ENCODE measurements at regions not wholly inside any gene's neighbourhood (a gene's known extent, or its start where the extent isn't known, plus 50 kb on each side); places are given as distances from the start of the nearest gene placed in this dataset.

GRCh38 chr5:114250536-114250935, 111.3 kb upstream of the KCNN2 start:
- no peak for DNase-seq (ENCODE audit: low read depth)

GRCh38 chr5:114252226-114252625, 109.6 kb upstream of the KCNN2 start:
- DNase-seq (ENCODE audit: low read depth): no peak

- DNase-seq (ENCODE audit: low read depth): no peak
Observed at GRCh38 chr5:114255260-114255659, 106.6 kb upstream of the KCNN2 start.

GRCh38 chr5:114261989-114262388, 99.9 kb upstream of the KCNN2 start:
- DNase-seq (ENCODE audit: low read depth): no peak

DNA sequence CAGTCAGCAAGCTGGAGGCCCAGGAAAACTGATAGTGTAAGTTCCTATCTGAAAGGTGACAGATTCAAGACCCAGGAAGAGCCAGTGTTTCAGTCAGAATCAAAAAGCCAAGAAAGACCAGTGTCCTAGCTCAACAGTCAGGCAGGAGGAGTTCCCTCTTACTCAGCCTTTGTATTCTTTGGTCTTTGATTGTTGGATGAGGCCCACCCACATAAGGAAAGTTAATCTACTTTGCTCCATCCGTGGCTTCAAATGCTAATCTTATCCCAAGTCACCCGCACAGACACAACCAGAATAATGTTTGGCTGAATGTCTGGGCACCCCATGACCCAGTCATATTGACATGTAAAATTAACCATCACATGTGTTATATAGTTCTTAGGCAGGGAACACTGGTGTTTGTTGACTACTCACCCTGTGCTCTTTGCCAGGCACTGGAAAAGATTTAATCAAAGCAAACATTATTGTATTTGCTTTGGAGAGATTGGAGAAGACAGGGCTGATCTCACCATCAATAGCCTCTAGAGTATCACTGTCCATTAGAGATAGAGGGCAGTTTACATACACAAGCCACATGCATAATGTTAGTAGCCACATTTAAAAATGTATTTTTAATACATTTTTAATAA, 96.3 kb upstream of the KCNN2 start:
- DNase-seq (ENCODE audit: low read depth): no peak

DNA sequence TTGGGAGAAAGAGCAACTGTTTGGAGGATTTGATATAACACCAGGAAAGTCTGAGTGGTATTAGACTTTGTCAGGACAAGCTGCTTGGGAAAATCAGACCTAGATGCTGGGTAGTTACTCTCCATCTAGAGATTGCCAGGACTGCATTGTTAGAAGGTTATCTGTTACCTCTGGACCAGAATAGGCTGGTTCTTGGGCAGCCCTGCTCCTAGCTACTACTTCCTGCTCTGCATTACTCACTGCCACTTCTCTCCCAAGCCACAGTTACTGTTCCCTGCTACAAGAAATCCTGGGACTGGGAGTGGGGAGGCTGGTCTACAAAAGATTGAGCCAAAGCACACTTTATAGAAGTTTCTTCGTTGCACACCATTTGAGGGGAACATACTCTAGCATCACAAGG, 95.5 kb upstream of the KCNN2 start:
- no peak for DNase-seq (ENCODE audit: low read depth)

DNA sequence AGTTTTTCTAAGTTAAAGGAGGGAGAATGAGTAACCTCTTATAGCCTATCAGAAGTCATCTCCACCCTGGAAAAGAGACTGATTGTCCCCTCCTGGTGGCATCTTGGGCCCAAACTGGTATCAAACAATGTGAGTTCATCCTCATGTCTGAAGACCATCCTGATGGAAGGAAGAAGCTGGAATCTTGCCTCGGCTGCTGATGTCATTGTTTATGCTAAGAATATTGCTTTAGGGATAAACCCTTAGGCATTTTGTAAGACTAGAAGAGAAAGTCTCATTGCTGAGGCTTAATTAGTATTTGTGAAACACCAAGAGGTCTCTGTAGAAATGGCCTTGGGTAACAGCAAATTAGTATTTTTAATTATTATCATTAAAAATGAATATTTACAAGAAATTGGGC, 65.7 kb upstream of the KCNN2 start:
- peak; percentile 70 for DNase-seq (ENCODE audit: low read depth)

GRCh38 chr5:114297915-114298314, 64.0 kb upstream of the KCNN2 start:
- no peak for DNase-seq (ENCODE audit: low read depth)

DNA sequence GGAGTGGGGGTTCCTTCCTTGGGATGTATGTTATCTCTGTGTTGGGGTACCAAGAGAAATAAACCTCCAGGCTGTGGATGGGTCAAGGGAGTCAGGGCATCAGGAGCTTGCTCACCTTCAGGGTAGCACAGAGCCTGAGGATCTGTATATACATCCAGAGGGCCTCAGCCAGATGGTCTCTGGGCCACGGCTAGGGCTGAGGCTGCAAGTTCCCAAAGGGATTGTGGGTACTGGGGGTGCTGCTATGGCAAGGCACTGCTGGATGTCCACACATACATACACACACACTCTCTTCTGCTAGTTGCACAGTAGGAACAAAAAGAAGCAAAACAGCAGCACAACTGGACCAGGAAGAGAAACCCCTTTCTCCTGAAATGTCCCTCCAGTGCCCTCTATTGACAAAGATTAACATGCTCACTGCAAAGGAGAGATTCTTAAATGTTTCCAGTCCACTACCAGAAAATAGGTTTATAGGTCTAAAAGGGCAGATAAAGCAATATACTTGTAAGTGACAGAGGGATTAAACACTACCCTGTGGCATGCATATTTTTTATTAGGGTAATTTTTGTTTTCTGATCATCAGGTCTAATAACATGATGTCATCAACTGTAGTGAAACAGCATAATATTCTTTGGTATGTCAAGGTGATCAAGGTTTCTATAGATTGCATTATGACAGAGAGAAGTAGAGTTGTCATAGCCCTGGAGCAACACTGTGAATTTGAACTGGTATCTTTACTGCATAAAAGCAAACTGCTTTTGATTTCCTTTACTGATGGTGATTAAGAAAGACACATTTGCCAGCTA, 56.3 kb upstream of the KCNN2 start:
- peak; percentile 59 for DNase-seq (ENCODE audit: low read depth)

GRCh38 chr5:114308017-114308416, 53.9 kb upstream of the KCNN2 start:
- no peak for DNase-seq (ENCODE audit: low read depth)

- no peak for DNase-seq (ENCODE audit: low read depth)
Observed at GRCh38 chr5:114308508-114308907, 53.4 kb upstream of the KCNN2 start.

- DNase-seq (ENCODE audit: low read depth): no peak
Observed at GRCh38 chr5:114310666-114311065, 51.2 kb upstream of the KCNN2 start.

- no peak for DNase-seq (ENCODE audit: low read depth)
Observed at GRCh38 chr5:114311281-114311680, 50.6 kb upstream of the KCNN2 start.

DNA sequence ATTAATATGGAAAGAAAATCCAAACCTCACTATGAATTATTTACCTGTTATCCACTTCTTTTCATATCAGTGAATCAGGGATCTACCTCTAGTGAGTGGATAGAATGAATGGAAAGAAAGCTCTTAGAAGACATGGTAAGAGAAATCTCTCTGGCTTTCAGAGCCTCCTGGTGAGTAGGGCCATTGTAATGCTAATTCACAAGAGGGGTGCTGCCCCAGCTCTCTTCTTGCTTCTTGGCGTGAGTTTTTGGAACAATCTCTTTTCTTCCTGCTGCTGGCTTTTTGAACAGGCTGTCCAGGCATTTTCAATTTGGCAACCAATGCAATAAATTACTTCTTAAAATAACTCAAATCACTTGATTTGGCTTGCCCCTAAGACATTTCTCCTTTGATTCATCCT, 49.9 kb upstream of the KCNN2 start:
- no peak for DNase-seq (ENCODE audit: low read depth)

Measured in iris pigment epithelial cell (primary cell).